ENCODE measurements at regions not wholly inside any gene's neighbourhood (a gene's known extent, or its start where the extent isn't known, plus 50 kb on each side); places are given as distances from the start of the nearest gene placed in this dataset.

- H3K4me1 Mint-ChIP-seq (ENCODE audit: low read depth, unreplicated experiment): peaks cover 31% of the 10 kb centered on the region
- no peak overlapping the region for H3K27ac Mint-ChIP-seq (ENCODE audit: unreplicated experiment)
Measured at GRCh38 chr5:152144030-152144429, 219.4 kb upstream of the GLRA1 start.

GRCh38 chr5:152142840-152143469 lies 218.3 kb upstream of the GLRA1 start:
- peak; percentile 84 for DNase-seq
- Mint-ChIP-seq H3K27ac (ENCODE audit: unreplicated experiment) (peak overlapping the region; percentile 75), H3K9me3 (ENCODE audit: unreplicated experiment) (peaks cover 3% of the 10 kb centered on the region), H3K4me1 (ENCODE audit: low read depth, unreplicated experiment) (peaks cover 31% of the 10 kb centered on the region), H3K4me3 (ENCODE audit: unreplicated experiment) (no peak overlapping the region), H3K27me3 (ENCODE audit: unreplicated experiment) (no peaks in the 10 kb centered on the region), H3K36me3 (ENCODE audit: unreplicated experiment) (no peaks in the 10 kb centered on the region)
- peak; percentile 89 for TF ChIP-seq CTCF (IDR thresholded peaks at IDR 0.05; ENCODE audit: partially characterized antibody, unreplicated experiment)

More at GRCh38 chr5:152144030-152144429, 219.4 kb upstream of the GLRA1 start:
- no peak for DNase-seq
- Mint-ChIP-seq H3K36me3 (ENCODE audit: unreplicated experiment) (no peaks in the 10 kb centered on the region), H3K27me3 (ENCODE audit: unreplicated experiment) (no peaks in the 10 kb centered on the region), H3K4me3 (ENCODE audit: unreplicated experiment) (no peak overlapping the region), H3K9me3 (ENCODE audit: unreplicated experiment) (peaks cover 3% of the 10 kb centered on the region)
- TF ChIP-seq CTCF (IDR thresholded peaks at IDR 0.05; ENCODE audit: partially characterized antibody, unreplicated experiment): no peak

GRCh38 chr5:152140347-152140746 lies 215.7 kb upstream of the GLRA1 start:
- no peak for TF ChIP-seq CTCF (IDR thresholded peaks at IDR 0.05; ENCODE audit: partially characterized antibody, unreplicated experiment)

GRCh38 chr5:152137063-152137462 lies 212.4 kb upstream of the GLRA1 start:
- Mint-ChIP-seq H3K27me3 (ENCODE audit: unreplicated experiment) (no peaks in the 10 kb centered on the region), H3K4me1 (ENCODE audit: low read depth, unreplicated experiment) (peaks cover 2% of the 10 kb centered on the region), H3K4me3 (ENCODE audit: unreplicated experiment) (no peak overlapping the region), H3K36me3 (ENCODE audit: unreplicated experiment) (peaks cover 9% of the 10 kb centered on the region), H3K9me3 (ENCODE audit: unreplicated experiment) (no peaks in the 10 kb centered on the region), H3K27ac (ENCODE audit: unreplicated experiment) (no peak overlapping the region)
- no peak for TF ChIP-seq CTCF (IDR thresholded peaks at IDR 0.05; ENCODE audit: partially characterized antibody, unreplicated experiment)
- DNase-seq: no peak

More at GRCh38 chr5:152140347-152140746, 215.7 kb upstream of the GLRA1 start:
- no peak overlapping the region for H3K27ac Mint-ChIP-seq (ENCODE audit: unreplicated experiment)
- DNase-seq: no peak
- peaks cover 3% of the 10 kb centered on the region for H3K9me3 Mint-ChIP-seq (ENCODE audit: unreplicated experiment)
- H3K36me3 Mint-ChIP-seq (ENCODE audit: unreplicated experiment): peaks cover 9% of the 10 kb centered on the region
- H3K4me1 Mint-ChIP-seq (ENCODE audit: low read depth, unreplicated experiment): peaks cover 21% of the 10 kb centered on the region
- H3K27me3 Mint-ChIP-seq (ENCODE audit: unreplicated experiment): no peaks in the 10 kb centered on the region
- no peak overlapping the region for H3K4me3 Mint-ChIP-seq (ENCODE audit: unreplicated experiment)

GRCh38 chr5:152136321-152136720 lies 211.7 kb upstream of the GLRA1 start:
- Mint-ChIP-seq H3K4me1 (ENCODE audit: low read depth, unreplicated experiment) (no peaks in the 10 kb centered on the region), H3K27me3 (ENCODE audit: unreplicated experiment) (no peaks in the 10 kb centered on the region), H3K36me3 (ENCODE audit: unreplicated experiment) (peaks cover 9% of the 10 kb centered on the region), H3K9me3 (ENCODE audit: unreplicated experiment) (no peaks in the 10 kb centered on the region), H3K27ac (ENCODE audit: unreplicated experiment) (no peak overlapping the region), H3K4me3 (ENCODE audit: unreplicated experiment) (no peak overlapping the region)
- no peak for DNase-seq
- no peak for TF ChIP-seq CTCF (IDR thresholded peaks at IDR 0.05; ENCODE audit: partially characterized antibody, unreplicated experiment)
